ENCODE measurements at regions not wholly inside any gene's neighbourhood (a gene's known extent, or its start where the extent isn't known, plus 50 kb on each side); places are given as distances from the start of the nearest gene placed in this dataset.

DNA sequence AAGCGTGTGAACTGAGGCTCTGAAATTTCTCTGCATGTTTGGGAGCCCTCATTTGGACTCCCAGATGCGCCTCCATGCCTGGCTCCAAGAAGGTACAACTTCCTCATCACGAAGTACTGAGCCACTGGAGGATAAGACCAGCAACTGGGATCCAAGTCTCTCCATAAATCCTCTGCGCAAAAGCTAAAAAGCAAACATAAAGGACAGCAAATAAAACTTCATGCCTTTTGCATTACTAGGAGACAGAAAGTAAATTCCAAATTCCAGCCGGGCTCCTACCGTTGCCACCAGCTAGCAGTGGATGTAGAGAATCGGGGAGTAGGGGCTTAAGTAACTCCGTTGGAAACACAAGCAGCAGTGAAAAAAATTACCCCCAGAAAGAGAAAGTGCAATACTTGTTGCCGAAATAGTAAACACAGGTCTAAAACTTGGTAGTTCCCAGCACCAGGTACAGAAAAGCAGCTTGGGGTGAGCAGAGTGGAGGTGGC lies 477.1 kb upstream of the TENM3 start:
- TF ChIP-seq CTCF (conservative IDR thresholded peaks at IDR 0.05) (no peak), ZFX (IDR thresholded peaks at IDR 0.05) (no peak)

Measured in C4-2B (cell line).